Amygdala (tissue), 56 donors: ENCODE measurements at regions not wholly inside any gene's neighbourhood (a gene's known extent, or its start where the extent isn't known, plus 50 kb on each side); places are given as distances from the start of the nearest gene placed in this dataset.

Source experiments
- DNase-seq, 56 donors: peaks; one replicate each; lab custom pipeline; 2025; lab: John Stamatoyannopoulos, UW

- DNase-seq: no peak
These were observed 349.9 kb upstream of the TGFBR2 start for GRCh38 chr3:30256474-30256873.

- no peak for DNase-seq
These were observed 347.7 kb upstream of the TGFBR2 start for GRCh38 chr3:30258426-30259392.

- no peak for DNase-seq
These were observed 346.7 kb upstream of the TGFBR2 start for GRCh38 chr3:30259730-30260129.

GRCh38 chr3:30260762-30261161 lies 345.6 kb upstream of the TGFBR2 start:
- DNase-seq: no peak

GRCh38 chr3:30263238-30263924 lies 343.0 kb upstream of the TGFBR2 start:
- no peak for DNase-seq

- no peak for DNase-seq
These were observed 342.5 kb upstream of the TGFBR2 start for GRCh38 chr3:30263925-30264313.

GRCh38 chr3:30266524-30266923 lies 339.9 kb upstream of the TGFBR2 start:
- no peak for DNase-seq

GRCh38 chr3:30268288-30268687 lies 338.1 kb upstream of the TGFBR2 start:
- no peak for DNase-seq

GRCh38 chr3:30269751-30270445 lies 336.5 kb upstream of the TGFBR2 start:
- peak in 1 of 56 donors; percentile 3 for DNase-seq

- no peak for DNase-seq
These were observed 334.6 kb upstream of the TGFBR2 start for GRCh38 chr3:30271781-30272180.

- DNase-seq: no peak
These were observed 332.9 kb upstream of the TGFBR2 start for GRCh38 chr3:30273304-30274072.

- no peak for DNase-seq
These were observed 328.9 kb upstream of the TGFBR2 start for GRCh38 chr3:30277494-30277893.

- no peak for DNase-seq
These were observed 324.9 kb upstream of the TGFBR2 start for GRCh38 chr3:30281526-30281925.

GRCh38 chr3:30282154-30282696 lies 324.2 kb upstream of the TGFBR2 start:
- DNase-seq: no peak

- no peak for DNase-seq
These were observed 321.0 kb upstream of the TGFBR2 start for GRCh38 chr3:30285188-30286006.

GRCh38 chr3:30286007-30286669 lies 320.3 kb upstream of the TGFBR2 start:
- peak in 33 of 56 donors; percentile 1 to 61 (median 20) for DNase-seq

GRCh38 chr3:30286811-30287210 lies 319.6 kb upstream of the TGFBR2 start:
- DNase-seq: no peak

- DNase-seq: no peak
These were observed 317.6 kb upstream of the TGFBR2 start for GRCh38 chr3:30288830-30289229.

GRCh38 chr3:30289324-30289723 lies 317.1 kb upstream of the TGFBR2 start:
- DNase-seq: no peak
